GM12891 (cell line): ENCODE measurements at regions not wholly inside any gene's neighbourhood (a gene's known extent, or its start where the extent isn't known, plus 50 kb on each side); places are given as distances from the start of the nearest gene placed in this dataset.
"Not testable (repeated sequence)": the region's sequence is repeated elsewhere in the genome, so short reads cannot be mapped to it uniquely, and the experiment has no call there.

Experiments
- PAX5 ChIP-seq: IDR thresholded peaks from 2 replicates; pipeline ENCODE4 v1.6.1; 2011; ENCODE audit warnings: low read length, moderate library complexity, mild to moderate bottlenecking; ENCODE audit not compliant: insufficient read depth, severe bottlenecking
- POLR2A ChIP-seq: IDR thresholded peaks from 2 replicates; pipeline ENCODE4 v1.6.1; 2011; ENCODE audit warnings: low read depth, low read length, control low read depth
- POLR2AphosphoS5 ChIP-seq: IDR thresholded peaks from 2 replicates; pipeline ENCODE4 v1.6.1; 2011; ENCODE audit warnings: low read depth, low read length, control low read depth
- POU2F2 ChIP-seq: IDR thresholded peaks from 2 replicates; pipeline ENCODE4 v1.6.1; 2011; ENCODE audit warnings: low read depth, mild to moderate bottlenecking, control low read depth, low read length, moderate library complexity
- SPI1 ChIP-seq: IDR thresholded peaks from 2 replicates; pipeline ENCODE4 v1.6.1; 2011; ENCODE audit warnings: low read depth, low read length, control low read depth
- TAF1 ChIP-seq: IDR thresholded peaks from 2 replicates; pipeline ENCODE4 v1.6.1; 2011; ENCODE audit warnings: low read depth, low read length, control low read depth

- TF ChIP-seq POLR2AphosphoS5, POLR2A, PAX5, TAF1, SPI1, POU2F2: not testable (repeated sequence)
Measured at GRCh38 chr4:28466886-28467285, 1606.2 kb downstream of the STIM2 start.
